AG10803 (cell line): ENCODE measurements at regions not wholly inside any gene's neighbourhood (a gene's known extent, or its start where the extent isn't known, plus 50 kb on each side); places are given as distances from the start of the nearest gene placed in this dataset.

Experiments
- DNase-seq: peaks from one replicate; pipeline ENCODE4 v3.0.0; 2010; ENCODE audit warnings: low read depth
- H3K4me3 ChIP-seq: 2 replicates; pipeline ENCODE4 v1.5.1; 2011; ENCODE audit warnings: mild to moderate bottlenecking, low read length, control low read depth
- TF ChIP-seq, protein P1 (sequence below): conservative IDR thresholded peaks from 2 replicates; pipeline ENCODE4 v1.5.1; 2011; ENCODE audit warnings: mild to moderate bottlenecking, low read length, control low read depth, inconsistent platforms

- no peak overlapping the region for H3K4me3 ChIP-seq
- DNase-seq, result no peak
- TF ChIP-seq, protein P1, sequence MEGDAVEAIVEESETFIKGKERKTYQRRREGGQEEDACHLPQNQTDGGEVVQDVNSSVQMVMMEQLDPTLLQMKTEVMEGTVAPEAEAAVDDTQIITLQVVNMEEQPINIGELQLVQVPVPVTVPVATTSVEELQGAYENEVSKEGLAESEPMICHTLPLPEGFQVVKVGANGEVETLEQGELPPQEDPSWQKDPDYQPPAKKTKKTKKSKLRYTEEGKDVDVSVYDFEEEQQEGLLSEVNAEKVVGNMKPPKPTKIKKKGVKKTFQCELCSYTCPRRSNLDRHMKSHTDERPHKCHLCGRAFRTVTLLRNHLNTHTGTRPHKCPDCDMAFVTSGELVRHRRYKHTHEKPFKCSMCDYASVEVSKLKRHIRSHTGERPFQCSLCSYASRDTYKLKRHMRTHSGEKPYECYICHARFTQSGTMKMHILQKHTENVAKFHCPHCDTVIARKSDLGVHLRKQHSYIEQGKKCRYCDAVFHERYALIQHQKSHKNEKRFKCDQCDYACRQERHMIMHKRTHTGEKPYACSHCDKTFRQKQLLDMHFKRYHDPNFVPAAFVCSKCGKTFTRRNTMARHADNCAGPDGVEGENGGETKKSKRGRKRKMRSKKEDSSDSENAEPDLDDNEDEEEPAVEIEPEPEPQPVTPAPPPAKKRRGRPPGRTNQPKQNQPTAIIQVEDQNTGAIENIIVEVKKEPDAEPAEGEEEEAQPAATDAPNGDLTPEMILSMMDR, result no peak
Observed at GRCh38 chr12:124487066-124487833, 80.2 kb downstream of the NCOR2 start.

GRCh38 chr12:124486346-124486963 lies 81.0 kb downstream of the NCOR2 start:
- DNase-seq, result no peak
- TF ChIP-seq, protein P1, result no peak
- no peak overlapping the region for H3K4me3 ChIP-seq

- TF ChIP-seq, protein P1, result no peak
- DNase-seq, result no peak
- no peak overlapping the region for H3K4me3 ChIP-seq
Observed at GRCh38 chr12:124485371-124485770, 82.0 kb downstream of the NCOR2 start.

- no peak overlapping the region for H3K4me3 ChIP-seq
- TF ChIP-seq, protein P1, result no peak
- DNase-seq, result no peak
Observed at GRCh38 chr12:124484526-124484953, 82.9 kb downstream of the NCOR2 start.

- no peak overlapping the region for H3K4me3 ChIP-seq
- no peak for DNase-seq
- TF ChIP-seq, protein P1, result no peak
Observed at GRCh38 chr12:124484067-124484466, 83.3 kb downstream of the NCOR2 start.

DNA sequence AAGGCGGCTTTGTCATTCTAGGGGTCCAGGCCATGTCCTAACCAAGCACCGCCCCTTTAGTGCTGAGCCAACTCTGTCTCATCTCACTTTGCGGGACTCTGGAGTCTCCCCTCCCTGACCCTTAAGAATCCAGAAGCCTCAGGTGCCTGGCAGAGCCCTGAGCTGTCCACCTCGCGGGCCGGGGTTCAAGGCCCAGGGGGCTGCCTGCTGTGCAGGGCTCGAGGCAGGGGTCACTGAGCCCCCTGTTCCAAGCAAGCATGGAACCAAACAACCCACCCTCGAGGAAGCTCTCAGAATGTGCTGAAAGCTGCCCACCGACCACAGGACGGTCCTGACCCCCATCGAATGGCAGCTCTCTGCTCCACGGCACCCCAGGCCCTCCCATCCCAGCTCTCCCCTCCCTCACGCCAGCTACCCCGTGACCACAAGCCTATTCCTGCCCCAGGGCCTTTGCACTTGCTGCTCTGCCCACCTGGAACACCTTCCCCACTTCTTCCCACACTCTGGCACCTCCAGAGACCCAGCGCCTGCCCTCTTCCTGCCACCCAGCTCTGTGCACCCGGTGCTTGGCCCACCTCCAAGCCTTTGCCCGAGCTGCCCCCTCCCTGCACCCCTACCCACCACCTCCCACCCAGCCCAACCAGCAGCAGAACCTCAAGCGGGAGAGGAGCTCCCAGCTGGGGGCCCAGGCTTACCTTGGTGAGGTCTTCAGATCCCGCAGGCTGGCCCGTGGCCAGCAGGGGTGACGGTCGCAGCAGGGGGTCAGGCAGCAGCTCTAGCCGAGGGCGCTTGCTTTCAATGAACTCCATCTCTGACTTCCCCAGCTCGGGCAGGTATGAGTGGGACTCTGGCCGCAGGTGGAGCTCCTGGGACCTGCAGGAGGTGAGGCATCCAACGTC lies 84.3 kb downstream of the NCOR2 start:
- no peak for DNase-seq
- TF ChIP-seq, protein P1, result no peak

More for the DNA sequence above, 84.3 kb downstream of the NCOR2 start:
- H3K4me3 ChIP-seq, result no peak overlapping the region
